NT2/D1 (cell line): ENCODE measurements at regions not wholly inside any gene's neighbourhood (a gene's known extent, or its start where the extent isn't known, plus 50 kb on each side); places are given as distances from the start of the nearest gene placed in this dataset.

ENCODE experiments used
- DNase-seq: peaks from one replicate; pipeline ENCODE4 v3.0.0-alpha.2; 2011; ENCODE audit warnings: low read depth, low spot score
- H3K27me3 ChIP-seq: 2 replicates; pipeline ENCODE4 v1.6.0; 2011; ENCODE audit warnings: mild to moderate bottlenecking; ENCODE audit not compliant: insufficient read length, insufficient read depth
- H3K36me3 ChIP-seq: 2 replicates; pipeline ENCODE4 v1.6.1; 2011; ENCODE audit warnings: mild to moderate bottlenecking, low read length, mixed read lengths; ENCODE audit not compliant: insufficient read depth, insufficient read length
- H3K4me1 ChIP-seq: 2 replicates; pipeline ENCODE4 v1.5.1; 2011; ENCODE audit not compliant: insufficient read depth, insufficient read length
- H3K4me3 ChIP-seq: 2 replicates; pipeline ENCODE4 v1.5.1; 2011; ENCODE audit warnings: low read depth; ENCODE audit not compliant: insufficient read length
- H3K9ac ChIP-seq: 2 replicates; pipeline ENCODE4 v1.6.0; 2011; ENCODE audit warnings: low read depth; ENCODE audit not compliant: insufficient read length
- H3K9me3 ChIP-seq: 2 replicates; pipeline ENCODE4 v1.5.1; 2011; ENCODE audit warnings: mild to moderate bottlenecking, low read length; ENCODE audit not compliant: insufficient read depth
- SUZ12 ChIP-seq: IDR thresholded peaks from 2 replicates; pipeline ENCODE4 v1.6.1; 2011; ENCODE audit not compliant: insufficient read length, insufficient read depth; ENCODE audit errors: extremely low read depth
- YY1 ChIP-seq: IDR thresholded peaks from 2 replicates; pipeline ENCODE4 v1.6.1; 2011; ENCODE audit not compliant: insufficient read length, insufficient read depth
- ZNF274 ChIP-seq: IDR thresholded peaks from 2 replicates; pipeline ENCODE4 v1.6.1; 2011; ENCODE audit warnings: mild to moderate bottlenecking, low read depth, low read length

- no peak overlapping the region for H3K4me3 ChIP-seq
- H3K9me3 ChIP-seq: no peaks in the 10 kb centered on the region
- no peaks in the 10 kb centered on the region for H3K4me1 ChIP-seq
- TF ChIP-seq SUZ12: no peak
- no peak for TF ChIP-seq ZNF274
- TF ChIP-seq YY1: no peak
- no peaks in the 10 kb centered on the region for H3K36me3 ChIP-seq
- H3K9ac ChIP-seq: no peak overlapping the region
- H3K27me3 ChIP-seq: no peaks in the 10 kb centered on the region
- no peak for DNase-seq
Observed at GRCh38 chr5:60404171-60404570, 295.8 kb downstream of the DEPDC1B start.

- Histone ChIP-seq H3K9me3 (no peaks in the 10 kb centered on the region), H3K9ac (no peak overlapping the region), H3K36me3 (no peaks in the 10 kb centered on the region), H3K4me3 (no peak overlapping the region), H3K27me3 (no peaks in the 10 kb centered on the region), H3K4me1 (no peaks in the 10 kb centered on the region)
- DNase-seq: no peak
- TF ChIP-seq YY1: no peak
- no peak for TF ChIP-seq ZNF274
- no peak for TF ChIP-seq SUZ12
Observed at GRCh38 chr5:60403343-60404006, 296.5 kb downstream of the DEPDC1B start.

- Histone ChIP-seq H3K4me3 (no peak overlapping the region), H3K27me3 (no peaks in the 10 kb centered on the region), H3K4me1 (no peaks in the 10 kb centered on the region), H3K36me3 (no peaks in the 10 kb centered on the region), H3K9me3 (no peaks in the 10 kb centered on the region), H3K9ac (no peak overlapping the region)
- TF ChIP-seq ZNF274 (no peak), SUZ12 (no peak), YY1 (no peak)
- no peak for DNase-seq
Observed at GRCh38 chr5:60402161-60402785, 297.7 kb downstream of the DEPDC1B start.

- no peak for TF ChIP-seq SUZ12
- TF ChIP-seq ZNF274: no peak
- no peak for TF ChIP-seq YY1
- no peak overlapping the region for H3K4me3 ChIP-seq
- no peak for DNase-seq
- H3K4me1 ChIP-seq: no peaks in the 10 kb centered on the region
- no peaks in the 10 kb centered on the region for H3K27me3 ChIP-seq
- H3K9me3 ChIP-seq: no peaks in the 10 kb centered on the region
- H3K9ac ChIP-seq: no peak overlapping the region
- no peaks in the 10 kb centered on the region for H3K36me3 ChIP-seq
Observed at GRCh38 chr5:60401526-60401925, 298.4 kb downstream of the DEPDC1B start.

GRCh38 chr5:60399507-60399906 is 300.5 kb downstream of the DEPDC1B start:
- Histone ChIP-seq H3K27me3 (no peaks in the 10 kb centered on the region), H3K9ac (no peak overlapping the region), H3K4me1 (no peaks in the 10 kb centered on the region), H3K36me3 (no peaks in the 10 kb centered on the region), H3K4me3 (no peak overlapping the region), H3K9me3 (no peaks in the 10 kb centered on the region)
- no peak for DNase-seq
- no peak for TF ChIP-seq YY1
- no peak for TF ChIP-seq SUZ12
- TF ChIP-seq ZNF274: no peak

- TF ChIP-seq SUZ12 (no peak), ZNF274 (no peak), YY1 (no peak)
- no peak overlapping the region for H3K9ac ChIP-seq
- H3K36me3 ChIP-seq: no peaks in the 10 kb centered on the region
- no peaks in the 10 kb centered on the region for H3K9me3 ChIP-seq
- H3K27me3 ChIP-seq: no peaks in the 10 kb centered on the region
- no peak for DNase-seq
- H3K4me3 ChIP-seq: no peak overlapping the region
- no peaks in the 10 kb centered on the region for H3K4me1 ChIP-seq
Observed at GRCh38 chr5:60395712-60396329, 304.1 kb downstream of the DEPDC1B start.

GRCh38 chr5:60387051-60387440 is 312.9 kb downstream of the DEPDC1B start:
- TF ChIP-seq SUZ12 (no peak), ZNF274 (no peak), YY1 (no peak)

More at GRCh38 chr5:60387051-60387440, 312.9 kb downstream of the DEPDC1B start:
- Histone ChIP-seq H3K9me3 (no peaks in the 10 kb centered on the region), H3K27me3 (no peaks in the 10 kb centered on the region), H3K4me3 (no peak overlapping the region), H3K4me1 (no peaks in the 10 kb centered on the region), H3K9ac (no peak overlapping the region), H3K36me3 (no peaks in the 10 kb centered on the region)
- no peak for DNase-seq
